NT2/D1 (cell line): ENCODE measurements at regions not wholly inside any gene's neighbourhood (a gene's known extent, or its start where the extent isn't known, plus 50 kb on each side); places are given as distances from the start of the nearest gene placed in this dataset.

Source experiments
- SUZ12 ChIP-seq: IDR thresholded peaks from 2 replicates; pipeline ENCODE4 v1.6.1; 2011; ENCODE audit not compliant: insufficient read length, insufficient read depth; ENCODE audit errors: extremely low read depth
- YY1 ChIP-seq: IDR thresholded peaks from 2 replicates; pipeline ENCODE4 v1.6.1; 2011; ENCODE audit not compliant: insufficient read length, insufficient read depth
- ZNF274 ChIP-seq: IDR thresholded peaks from 2 replicates; pipeline ENCODE4 v1.6.1; 2011; ENCODE audit warnings: mild to moderate bottlenecking, low read depth, low read length

- TF ChIP-seq YY1 (no peak), SUZ12 (no peak), ZNF274 (no peak)
Observed at GRCh38 chr14:25551674-25552073, 501.7 kb upstream of the STXBP6 start.
